IPS DF 6.9 (cell line): ENCODE measurements at regions not wholly inside any gene's neighbourhood (a gene's known extent, or its start where the extent isn't known, plus 50 kb on each side); places are given as distances from the start of the nearest gene placed in this dataset.

Experiments
- DNase-seq: peaks from one replicate; pipeline ENCODE4 v3.0.0-alpha.2; 2013; ENCODE audit warnings: low read depth, low spot score
- H3K27ac ChIP-seq: one replicate; pipeline ENCODE4 v1.5.1; 2013; ENCODE audit warnings: low read length, control low read depth
- H3K27me3 ChIP-seq: 2 replicates; pipeline ENCODE4 v1.6.1; 2013; ENCODE audit warnings: mild to moderate bottlenecking, low read length; ENCODE audit not compliant: control insufficient read depth, insufficient read depth
- H3K36me3 ChIP-seq: 2 replicates; pipeline ENCODE4 v1.6.1; 2013; ENCODE audit warnings: low read length; ENCODE audit not compliant: control insufficient read depth, insufficient read depth
- H3K4me1 ChIP-seq: 2 replicates; pipeline ENCODE4 v1.6.1; 2013; ENCODE audit warnings: low read length; ENCODE audit not compliant: control insufficient read depth, insufficient read depth
- H3K4me3 ChIP-seq: 2 replicates; pipeline ENCODE4 v1.5.1; 2013; ENCODE audit warnings: mild to moderate bottlenecking, low read length
- H3K9me3 ChIP-seq: 2 replicates; pipeline ENCODE4 v1.6.1; 2013; ENCODE audit warnings: low read length, inconsistent platforms; ENCODE audit not compliant: control insufficient read depth, insufficient read depth
- WGBS: extraction: QIAGEN DNeasy Blood & Tissue Kit; methylation state at CpG from one replicate; pipeline ENCODE4 v1.1.7; 2013; ENCODE audit warnings: mixed read lengths, missing lambda C conversion rate; ENCODE audit not compliant: insufficient read length, insufficient coverage; 5-methylcytosine and 5-hydroxymethylcytosine counted together

DNA sequence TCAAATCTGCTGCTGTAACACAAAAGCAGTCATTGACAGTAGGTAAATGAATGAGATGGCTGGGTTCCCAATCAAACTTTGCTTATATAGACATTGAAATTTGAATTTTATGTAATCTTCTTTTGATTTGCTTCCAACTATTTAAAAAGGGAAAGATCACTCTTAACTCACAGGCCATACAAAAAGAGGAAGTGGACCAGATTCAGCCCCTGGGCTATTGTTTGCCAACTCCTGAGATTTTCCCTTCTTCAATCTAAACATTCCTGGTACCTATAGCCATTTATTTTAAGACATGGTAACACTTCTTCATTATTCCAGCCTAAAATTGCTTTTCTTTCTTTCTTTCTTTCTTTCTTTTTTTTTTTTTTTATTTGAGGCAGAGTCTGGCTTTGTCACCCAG lies 260.6 kb downstream of the TFAP2A start:
- Histone ChIP-seq H3K36me3 (no peaks in the 10 kb centered on the region), H3K27ac (no peak overlapping the region), H3K4me3 (no peak overlapping the region), H3K27me3 (no peaks in the 10 kb centered on the region), H3K9me3 (no peaks in the 10 kb centered on the region), H3K4me1 (no peaks in the 10 kb centered on the region)
- DNase-seq, result no peak

DNA sequence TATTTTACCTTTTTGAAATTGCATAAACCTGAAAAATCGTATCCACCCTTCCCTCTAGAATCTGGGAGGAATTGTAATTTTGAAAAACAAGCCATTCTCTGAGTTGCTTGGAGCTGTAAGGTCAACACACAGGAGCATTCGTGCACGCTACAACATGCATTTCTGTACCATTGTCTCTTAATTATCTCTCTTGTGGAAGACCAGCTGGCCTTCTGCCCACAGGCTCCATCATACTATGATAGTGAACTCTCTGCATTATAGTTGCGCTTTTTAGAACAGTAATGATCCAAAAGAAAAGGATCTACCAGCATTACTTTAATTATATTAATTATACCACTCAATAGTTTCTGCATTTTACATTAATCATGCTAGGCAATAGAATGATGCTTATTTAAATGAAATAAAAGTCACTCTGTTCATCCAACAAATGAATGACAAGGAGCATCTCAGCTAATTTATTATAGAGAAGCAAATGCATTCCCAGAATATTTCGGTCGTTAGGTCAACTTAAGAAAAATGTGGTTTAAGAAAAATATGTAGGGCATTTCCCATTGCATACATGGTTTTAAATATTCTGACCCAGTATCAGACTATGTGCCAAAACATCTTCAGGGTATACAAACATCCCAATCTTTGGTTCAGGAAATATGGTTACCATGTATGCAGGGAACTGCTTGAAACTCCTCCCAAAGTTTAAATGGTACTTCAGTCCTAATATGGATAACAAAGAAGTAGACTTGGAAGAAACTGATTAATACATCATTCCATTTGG lies 263.5 kb downstream of the TFAP2A start:
- WGBS, result no CpG with 5 or more reads among the region's 6 CpGs
- Histone ChIP-seq H3K4me1 (no peaks in the 10 kb centered on the region; the same call in 1 of the 2 replicates), H3K36me3 (no peaks in the 10 kb centered on the region), H3K27me3 (no peaks in the 10 kb centered on the region), H3K27ac (no peak overlapping the region), H3K9me3 (no peaks in the 10 kb centered on the region), H3K4me3 (no peak overlapping the region)
- DNase-seq, result no peak

DNA sequence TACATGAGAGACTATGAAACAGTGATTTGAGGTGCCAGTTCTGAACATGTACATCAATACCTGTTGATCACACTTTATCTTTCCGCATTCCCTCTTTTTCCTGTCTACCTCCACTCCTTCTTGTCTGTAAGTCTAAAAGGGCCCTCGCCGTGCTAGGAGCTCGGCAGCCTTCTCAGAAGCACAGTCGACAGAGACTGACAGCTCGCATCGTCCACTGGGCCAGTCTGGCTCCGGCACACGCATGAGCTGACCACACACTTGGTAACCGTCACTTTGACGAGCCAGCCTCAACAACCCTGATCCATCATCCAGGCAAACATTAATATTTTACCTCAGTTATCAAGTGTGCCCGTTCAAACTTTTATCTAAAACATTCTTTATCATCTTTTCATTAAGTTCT lies 265.3 kb downstream of the TFAP2A start:
- no peaks in the 10 kb centered on the region; the same call in 1 of the 2 replicates for H3K4me1 ChIP-seq
- H3K4me3 ChIP-seq, result no peak overlapping the region
- no peak overlapping the region for H3K27ac ChIP-seq
- no peaks in the 10 kb centered on the region for H3K27me3 ChIP-seq
- WGBS, result 100% methylated on average over 1 of the region's 12 CpGs
- DNase-seq, result no peak
- no peaks in the 10 kb centered on the region for H3K36me3 ChIP-seq
- H3K9me3 ChIP-seq, result no peaks in the 10 kb centered on the region

DNA sequence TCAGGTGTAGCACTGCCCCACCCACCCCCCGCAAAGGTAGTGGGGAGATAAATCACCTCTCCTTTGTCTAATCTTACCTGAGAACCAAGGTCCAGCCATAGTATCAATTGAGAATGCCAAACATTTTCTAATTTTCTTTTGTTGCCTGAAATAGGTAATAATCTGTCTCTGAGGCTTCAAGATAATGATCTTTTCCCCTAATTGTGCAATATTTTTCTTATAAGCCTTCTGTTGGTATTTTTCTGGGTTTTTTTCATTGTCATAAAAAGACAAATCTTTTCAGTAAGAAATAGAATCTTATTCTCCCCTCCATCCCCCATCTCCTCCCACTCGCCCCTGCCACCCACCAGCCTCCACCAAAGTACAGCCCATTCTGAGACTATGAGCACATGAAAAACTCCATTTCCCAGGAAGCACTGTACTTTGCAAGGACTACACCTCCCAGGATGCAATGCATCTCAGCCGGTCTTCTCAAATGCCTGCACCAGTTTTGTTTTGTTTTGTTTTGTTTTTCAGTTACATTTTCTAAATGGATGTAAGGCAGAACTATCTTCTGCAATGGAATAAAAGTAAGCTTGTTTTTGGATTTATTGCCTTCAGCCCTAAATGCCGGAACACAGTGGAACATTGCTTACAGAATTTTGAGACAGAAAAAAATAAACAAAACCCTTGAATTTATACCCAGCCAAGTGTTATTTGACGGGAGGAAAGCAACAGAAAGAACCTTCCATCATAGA lies 268.0 kb downstream of the TFAP2A start:
- no CpG with 5 or more reads among the region's 5 CpGs for WGBS
- Histone ChIP-seq H3K36me3 (no peaks in the 10 kb centered on the region), H3K9me3 (no peaks in the 10 kb centered on the region), H3K4me3 (no peak overlapping the region), H3K4me1 (no peaks in the 10 kb centered on the region; the same call in 1 of the 2 replicates), H3K27me3 (no peaks in the 10 kb centered on the region), H3K27ac (no peak overlapping the region)
- peak; percentile 13 for DNase-seq

DNA sequence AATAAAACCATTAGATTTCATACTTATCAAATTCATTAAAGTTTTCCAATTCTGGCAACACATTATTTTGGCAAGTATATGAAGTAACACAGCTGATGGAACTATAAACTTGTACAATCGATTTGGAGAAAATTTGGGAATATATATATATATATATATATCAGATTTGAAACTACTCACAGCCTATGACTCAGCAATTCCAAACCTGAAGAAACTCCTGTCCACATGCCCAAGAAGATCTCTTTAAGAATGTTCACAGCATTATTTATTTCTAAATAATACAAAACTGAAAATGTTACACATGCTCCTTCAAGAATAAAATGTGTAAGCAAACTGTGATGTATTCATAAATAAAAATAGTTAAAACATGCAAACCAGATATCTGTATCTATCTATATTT lies 270.1 kb downstream of the TFAP2A start:
- Histone ChIP-seq H3K4me1 (no peaks in the 10 kb centered on the region; the same call in 1 of the 2 replicates), H3K27me3 (no peaks in the 10 kb centered on the region), H3K36me3 (no peaks in the 10 kb centered on the region), H3K9me3 (no peaks in the 10 kb centered on the region), H3K4me3 (no peak overlapping the region), H3K27ac (no peak overlapping the region)
- no CpG with 5 or more reads among the region's 1 CpG for WGBS
- no peak for DNase-seq

DNA sequence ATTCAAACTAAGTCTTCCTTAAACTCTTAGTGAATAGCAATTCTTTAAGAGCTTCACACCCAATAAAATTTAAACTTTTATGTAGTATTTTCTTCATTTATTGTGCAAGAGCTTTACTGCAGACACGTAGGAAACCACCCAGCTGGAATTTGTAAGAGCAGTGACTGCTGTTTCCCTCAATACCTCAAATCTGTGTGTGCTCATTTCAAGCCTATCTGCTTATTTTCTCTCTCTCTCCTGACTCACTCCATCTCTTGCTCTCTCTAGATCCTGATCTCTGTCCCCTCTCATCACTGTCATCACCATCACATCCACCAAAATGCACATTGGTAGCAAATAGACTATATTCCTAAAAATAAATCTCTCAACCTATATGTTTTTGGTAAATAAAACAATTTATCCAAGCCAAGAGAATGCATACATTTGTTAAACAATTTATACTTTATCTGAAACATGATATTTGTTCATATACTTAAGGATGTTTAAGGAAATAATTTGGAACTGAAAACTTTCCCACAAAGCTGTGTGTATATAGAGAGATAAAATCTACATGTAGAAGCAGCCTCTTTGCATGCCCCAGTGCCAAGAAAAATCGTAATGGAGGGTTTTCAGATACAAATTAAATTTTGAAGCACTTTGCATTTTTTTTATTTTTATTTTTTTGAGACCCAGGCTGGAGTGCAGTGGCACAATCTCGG lies 273.0 kb downstream of the TFAP2A start:
- H3K9me3 ChIP-seq, result no peaks in the 10 kb centered on the region
- H3K36me3 ChIP-seq, result no peaks in the 10 kb centered on the region
- H3K4me3 ChIP-seq, result no peak overlapping the region
- no peak overlapping the region for H3K27ac ChIP-seq
- no CpG with 5 or more reads among the region's 3 CpGs for WGBS
- H3K4me1 ChIP-seq, result peaks cover 1% of the 10 kb centered on the region; the same call in 1 of the 2 replicates
- no peaks in the 10 kb centered on the region for H3K27me3 ChIP-seq
- no peak for DNase-seq

DNA sequence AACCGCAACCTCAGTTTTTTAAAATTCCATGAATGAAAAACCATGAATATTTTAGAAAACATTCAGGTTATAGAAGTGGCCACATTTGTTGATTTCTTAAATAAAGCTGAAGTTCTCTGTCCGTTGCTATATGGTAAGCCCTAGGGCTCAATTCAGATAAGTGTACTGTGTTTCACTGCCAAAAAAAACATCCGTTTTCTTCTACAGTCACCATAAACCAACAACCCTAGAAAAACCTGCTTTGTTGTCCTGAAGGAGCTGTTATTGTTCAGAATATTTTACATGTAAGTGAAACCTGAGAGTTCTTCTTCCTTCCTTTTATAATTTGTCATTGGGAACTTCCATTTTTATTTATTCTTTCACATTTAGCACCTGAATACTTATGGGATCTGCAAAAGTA lies 274.1 kb downstream of the TFAP2A start:
- no peaks in the 10 kb centered on the region for H3K27me3 ChIP-seq
- no peaks in the 10 kb centered on the region for H3K36me3 ChIP-seq
- H3K4me3 ChIP-seq, result no peak overlapping the region
- H3K4me1 ChIP-seq, result peaks cover 1% of the 10 kb centered on the region; the same call in 1 of the 2 replicates
- no CpG with 5 or more reads among the region's 3 CpGs for WGBS
- no peak overlapping the region for H3K27ac ChIP-seq
- H3K9me3 ChIP-seq, result no peaks in the 10 kb centered on the region
- no peak for DNase-seq

DNA sequence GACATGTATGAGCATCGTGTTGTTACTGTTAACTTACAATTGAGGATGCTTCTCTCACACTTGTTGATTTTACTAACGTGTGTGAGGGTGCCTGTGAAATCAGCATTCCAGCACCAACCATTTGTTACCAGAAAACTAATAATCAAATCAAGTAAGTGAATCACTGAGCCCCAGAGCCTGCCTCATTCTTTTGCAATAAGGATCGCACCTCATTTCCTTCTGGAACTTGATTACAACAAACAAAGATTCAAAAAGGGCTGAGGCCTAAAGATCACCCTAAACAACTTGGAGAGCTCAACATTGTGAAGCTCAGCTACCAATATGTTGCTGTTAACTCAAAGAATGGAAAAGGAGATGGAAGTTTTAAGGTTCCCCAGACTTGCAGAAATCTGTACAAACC lies 274.7 kb downstream of the TFAP2A start:
- Histone ChIP-seq H3K27me3 (no peaks in the 10 kb centered on the region), H3K27ac (no peak overlapping the region), H3K9me3 (no peaks in the 10 kb centered on the region), H3K4me3 (no peak overlapping the region), H3K36me3 (no peaks in the 10 kb centered on the region), H3K4me1 (peaks cover 1% of the 10 kb centered on the region; the same call in 1 of the 2 replicates)
- no peak for DNase-seq
- no CpG with 5 or more reads among the region's 3 CpGs for WGBS

DNA sequence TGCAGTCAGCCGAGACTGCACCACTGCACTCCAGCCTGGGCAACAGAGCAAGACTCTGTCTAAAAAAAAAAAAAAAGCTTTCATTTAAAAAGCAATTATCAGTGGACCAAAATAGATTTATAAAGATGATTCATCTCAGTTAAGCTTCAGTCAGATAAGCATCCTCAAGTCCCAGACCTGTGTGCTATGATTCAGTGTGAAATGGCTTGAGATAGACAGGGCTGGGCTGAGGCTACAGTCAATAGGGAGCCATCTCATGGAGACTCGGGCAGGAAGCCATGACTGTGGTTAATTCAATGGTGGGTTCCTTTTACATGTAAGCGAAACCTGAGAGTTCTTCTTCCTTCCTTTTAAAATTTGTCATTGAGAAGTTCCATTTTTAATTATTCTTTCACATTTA lies 276.0 kb downstream of the TFAP2A start:
- Histone ChIP-seq H3K27ac (no peak overlapping the region), H3K36me3 (no peaks in the 10 kb centered on the region), H3K4me1 (peaks cover 1% of the 10 kb centered on the region; the same call in 1 of the 2 replicates), H3K9me3 (no peaks in the 10 kb centered on the region), H3K4me3 (no peak overlapping the region), H3K27me3 (no peaks in the 10 kb centered on the region)
- no peak for DNase-seq
- no CpG with 5 or more reads among the region's 3 CpGs for WGBS

DNA sequence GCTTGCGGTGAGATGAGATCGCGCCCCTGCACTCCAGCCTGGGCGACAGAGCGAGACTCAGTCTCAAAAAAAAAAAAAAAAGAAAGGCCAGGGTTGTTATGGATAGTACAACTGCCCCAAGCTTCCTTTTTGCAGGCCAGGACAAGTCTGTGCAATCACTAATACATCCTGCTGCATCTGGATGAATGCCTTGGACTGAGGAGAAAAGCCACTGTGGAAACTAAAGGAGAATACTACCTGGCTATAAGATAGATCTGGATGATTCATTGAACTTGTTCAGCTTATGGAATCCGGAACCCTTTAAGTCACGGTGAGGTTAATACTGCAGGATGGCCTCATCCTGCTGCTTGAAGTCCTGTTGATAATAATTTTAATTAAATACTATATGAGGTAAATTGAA lies 278.2 kb downstream of the TFAP2A start:
- WGBS, result no CpG with 5 or more reads among the region's 7 CpGs
- H3K4me1 ChIP-seq, result peaks cover 1% of the 10 kb centered on the region; the same call in 1 of the 2 replicates
- no peak overlapping the region for H3K4me3 ChIP-seq
- no peak for DNase-seq
- no peaks in the 10 kb centered on the region for H3K9me3 ChIP-seq
- H3K27ac ChIP-seq, result no peak overlapping the region
- H3K27me3 ChIP-seq, result no peaks in the 10 kb centered on the region
- H3K36me3 ChIP-seq, result no peaks in the 10 kb centered on the region
